Esophagus squamous epithelium (tissue), 5 donors: ENCODE measurements at regions not wholly inside any gene's neighbourhood (a gene's known extent, or its start where the extent isn't known, plus 50 kb on each side); places are given as distances from the start of the nearest gene placed in this dataset.

ENCODE experiments used
- DNase-seq: peaks from one replicate; lab custom pipeline; 2025; lab: John Stamatoyannopoulos, UW
- H3K27ac ChIP-seq, 4 donors: fragments of 200-600 bp; sonication (generic); one replicate each; pipeline ENCODE4 v1.5.1; 2016 to 2019; ENCODE audit warnings: mild to moderate bottlenecking in 1 of 4
- H3K27me3 ChIP-seq, 4 donors: fragments of 200-600 bp; sonication (generic); 1 replicate in 3 of 4; 2 replicates in 1 of 4; pipeline versions ENCODE4 v1.5.1 to v1.6.0; 2017 to 2021; ENCODE audit warnings: antibody characterized with exemption in 1 of 4
- H3K36me3 ChIP-seq, 3 donors: fragments of 200-600 bp; sonication (generic); one replicate each; pipeline ENCODE4 v1.5.1; 2016 to 2019
- H3K4me1 ChIP-seq, 3 donors: fragments of 200-600 bp; sonication (generic); one replicate each; pipeline ENCODE4 v1.5.1; 2017 to 2019
- H3K4me3 ChIP-seq, 4 donors: fragments of 200-600 bp; sonication (generic); 1 replicate in 3 of 4; 2 replicates in 1 of 4; pipeline ENCODE4 v1.5.1; 2016 to 2019; ENCODE audit warnings: mild to moderate bottlenecking in 2 of 4, moderate library complexity in 1 of 4
- H3K9me3 ChIP-seq, 3 donors: fragments of 200-600 bp; sonication (generic); one replicate each; pipeline ENCODE4 v1.5.1; 2016 to 2019
- CTCF ChIP-seq, 6 experiments: fragments of 450-650 bp in 4 of 6; fragments of 200-600 bp in 2 of 6; sonication (generic) in 2 of 6; IDR thresholded peaks; one replicate each; pipeline ENCODE4 v1.5.1; 2016 to 2019; ENCODE audit warnings: antibody characterized with exemption in 6 of 6, mild to moderate bottlenecking in 4 of 6, moderate library complexity in 4 of 6
- POLR2A ChIP-seq, 4 donors: fragments of 450-650 bp; IDR thresholded peaks; one replicate each; pipeline ENCODE4 v1.6.1; 2017; ENCODE audit warnings: antibody characterized with exemption in 4 of 4, mild to moderate bottlenecking in 4 of 4, moderate library complexity in 3 of 4
- WGBS, 2 donors: methylation state at CpG; one replicate each; pipeline ENCODE4 v1.1.5; 2018; 5-methylcytosine and 5-hydroxymethylcytosine counted together
- intact Hi-C: fragments of 100-400 bp; cut with DNase I; formaldehyde crosslinking; loops from one replicate; pipeline ENCODE4 v1.15.0; 2022
- donor health status: DM: yes; HTN: yes; CAD: no.

- H3K36me3 ChIP-seq: no peaks in the 10 kb centered on the region
- no CpG with 5 or more reads among the region's 43 CpGs for WGBS, 2 donors
- H3K4me1 ChIP-seq: peaks cover 0 to 28% (median 7%) of the 10 kb centered on the region in 3 donors
- no peak for DNase-seq
- H3K9me3 ChIP-seq: no peaks in the 10 kb centered on the region
- intact Hi-C loops: no loop called here
- H3K27me3 ChIP-seq: peaks cover 0 to 53% (median 0%) of the 10 kb centered on the region in 4 donors
- TF ChIP-seq CTCF (IDR thresholded peaks at IDR 0.05): no peak
- TF ChIP-seq POLR2A (IDR thresholded peaks at IDR 0.05): no peak
- no peak overlapping the region for H3K27ac ChIP-seq
- H3K4me3 ChIP-seq: no peak overlapping the region
Measured at GRCh38 chr2:88283886-88284592, 113.9 kb downstream of the THNSL2 start.

GRCh38 chr2:88281302-88282217 lies 111.4 kb downstream of the THNSL2 start:
- H3K36me3 ChIP-seq: no peaks in the 10 kb centered on the region
- H3K4me3 ChIP-seq: no peak overlapping the region
- H3K4me1 ChIP-seq: peaks cover 0 to 18% (median 7%) of the 10 kb centered on the region in 3 donors
- H3K27me3 ChIP-seq: peaks cover 0 to 77% (median 0%) of the 10 kb centered on the region in 4 donors
- DNase-seq: no peak
- intact Hi-C loops: no loop called here
- H3K9me3 ChIP-seq: peaks cover 0 to 8% (median 0%) of the 10 kb centered on the region in 3 donors
- TF ChIP-seq CTCF (IDR thresholded peaks at IDR 0.05): no peak
- TF ChIP-seq POLR2A (IDR thresholded peaks at IDR 0.05): no peak
- WGBS, 2 donors: 22 to 43% methylated on average over 6 of the region's 6 CpGs
- no peak overlapping the region for H3K27ac ChIP-seq

GRCh38 chr2:88269836-88270235 lies 99.7 kb downstream of the THNSL2 start:
- intact Hi-C loops: no loop called here
- H3K27me3 ChIP-seq: peaks cover 0 to 46% (median 0%) of the 10 kb centered on the region in 4 donors
- H3K4me3 ChIP-seq: no peak overlapping the region
- H3K27ac ChIP-seq: no peak overlapping the region
- DNase-seq: no peak
- TF ChIP-seq CTCF (IDR thresholded peaks at IDR 0.05) (no peak), POLR2A (IDR thresholded peaks at IDR 0.05) (no peak)
- peaks cover 0 to 12% (median 7%) of the 10 kb centered on the region in 3 donors for H3K4me1 ChIP-seq
- H3K36me3 ChIP-seq: no peaks in the 10 kb centered on the region
- H3K9me3 ChIP-seq: no peaks in the 10 kb centered on the region
- 60 to 71% methylated on average over 3 to 5 of the region's 5 CpGs for WGBS, 2 donors

- Histone ChIP-seq H3K27ac (no peak overlapping the region), H3K36me3 (no peaks in the 10 kb centered on the region), H3K4me1 (peaks cover 0 to 12% (median 7%) of the 10 kb centered on the region in 3 donors), H3K4me3 (no peak overlapping the region), H3K27me3 (peaks cover 0 to 35% (median 0%) of the 10 kb centered on the region in 4 donors), H3K9me3 (no peaks in the 10 kb centered on the region)
- no peak for DNase-seq
- intact Hi-C loops: no loop called here
- TF ChIP-seq CTCF (IDR thresholded peaks at IDR 0.05) (no peak), POLR2A (IDR thresholded peaks at IDR 0.05) (no peak)
- 20 to 28% methylated on average over 8 of the region's 8 CpGs for WGBS, 2 donors
Measured at GRCh38 chr2:88265352-88266303, 95.5 kb downstream of the THNSL2 start.
